Smooth muscle cell (in vitro differentiated cells): ENCODE measurements at regions not wholly inside any gene's neighbourhood (a gene's known extent, or its start where the extent isn't known, plus 50 kb on each side); places are given as distances from the start of the nearest gene placed in this dataset.
A peak's percentile ranks its signal among the peaks of the same experiment; 100 is the strongest.
"Not testable (repeated sequence)": the region's sequence is repeated elsewhere in the genome, so short reads cannot be mapped to it uniquely, and the experiment has no call there.

Experiments used
- DNase-seq: peaks from one replicate; lab custom pipeline; 2025; ENCODE audit not compliant: unreplicated experiment; lab: John Stamatoyannopoulos, UW
- H2AFZ ChIP-seq: fragments of 200-600 bp; sonication (generic); 2 replicates; pipeline ENCODE4 v1.6.0; 2016; ENCODE audit warnings: antibody characterized with exemption, low read depth, mild to moderate bottlenecking
- H3F3A ChIP-seq: fragments of 200-600 bp; sonication (generic); 2 replicates; pipeline ENCODE4 v1.6.0; 2017; ENCODE audit warnings: antibody characterized with exemption, low read depth
- H3K27ac ChIP-seq: fragments of 200-600 bp; sonication (generic); 2 replicates; pipeline ENCODE4 v1.5.1; 2016; ENCODE audit warnings: low read depth, mild to moderate bottlenecking
- H3K27me3 ChIP-seq: fragments of 200-600 bp; sonication (generic); 2 replicates; pipeline ENCODE4 v1.6.1; 2016; ENCODE audit warnings: low read depth, mild to moderate bottlenecking
- H3K36me3 ChIP-seq: fragments of 200-600 bp; sonication (generic); 2 replicates; pipeline ENCODE4 v1.5.1; 2016; ENCODE audit warnings: low read depth
- H3K4me1 ChIP-seq: fragments of 200-600 bp; sonication (generic); 2 replicates; pipeline ENCODE4 v1.5.1; 2016; ENCODE audit warnings: low read depth
- H3K4me2 ChIP-seq: fragments of 200-600 bp; sonication (generic); 2 replicates; pipeline ENCODE4 v1.6.0; 2016; ENCODE audit warnings: mild to moderate bottlenecking
- H3K4me3 ChIP-seq: fragments of 200-600 bp; sonication (generic); 2 replicates; pipeline ENCODE4 v1.5.1; 2016; ENCODE audit warnings: mild to moderate bottlenecking
- H3K79me2 ChIP-seq: fragments of 200-600 bp; sonication (generic); 2 replicates; pipeline ENCODE4 v1.6.0; 2016; ENCODE audit warnings: low read depth, mild to moderate bottlenecking
- H3K9ac ChIP-seq: fragments of 200-600 bp; sonication (generic); 2 replicates; pipeline ENCODE4 v1.6.0; 2016; ENCODE audit warnings: low read depth
- H3K9me3 ChIP-seq: fragments of 200-600 bp; sonication (generic); replicated peaks from 2 replicates; pipeline ENCODE4 v1.5.1; 2016; ENCODE audit warnings: low read depth
- H4K20me1 ChIP-seq: fragments of 200-600 bp; sonication (generic); 2 replicates; pipeline ENCODE4 v1.6.0; 2016; ENCODE audit warnings: low read depth
- CTCF ChIP-seq: fragments of 200-600 bp; sonication (generic); IDR thresholded peaks from 2 replicates; pipeline ENCODE4 v1.5.1; 2017; ENCODE audit warnings: borderline replicate concordance, mild to moderate bottlenecking, antibody characterized with exemption; ENCODE audit not compliant: insufficient read depth, poor library complexity, severe bottlenecking
- WGBS: methylation state at CpG from one replicate; pipeline ENCODE4 v1.1.7; 2016; ENCODE audit warnings: low lambda C conversion rate; 5-methylcytosine and 5-hydroxymethylcytosine counted together

GRCh38 chr2:52264911-52265310 is 1233.0 kb upstream of the NRXN1 start:
- no peak for TF ChIP-seq CTCF

GRCh38 chr2:52264488-52264887 is 1232.6 kb upstream of the NRXN1 start:
- Histone ChIP-seq H4K20me1 (no peaks in the 10 kb centered on the region), H3K4me1 (peaks cover 5% of the 10 kb centered on the region), H3K9me3 (no peaks in the 10 kb centered on the region), H3K36me3 (no peaks in the 10 kb centered on the region), H3F3A (no peaks in the 10 kb centered on the region), H3K4me3 (no peak overlapping the region), H3K4me2 (no peak overlapping the region), H2AFZ (peak overlapping the region; percentile 26), H3K27me3 (no peaks in the 10 kb centered on the region), H3K27ac (no peak overlapping the region), H3K9ac (no peak overlapping the region), H3K79me2 (no peaks in the 10 kb centered on the region)
- DNase-seq: no peak
- no peak for TF ChIP-seq CTCF
- WGBS: 81% methylated on average over 3 of the region's 3 CpGs

More at GRCh38 chr2:52264911-52265310, 1233.0 kb upstream of the NRXN1 start:
- 75% methylated on average over 2 of the region's 2 CpGs for WGBS
- Histone ChIP-seq H3K4me2 (no peak overlapping the region), H3K27ac (no peak overlapping the region), H3K79me2 (no peaks in the 10 kb centered on the region), H3K9ac (no peak overlapping the region), H3K9me3 (no peaks in the 10 kb centered on the region), H3K27me3 (no peaks in the 10 kb centered on the region), H3F3A (no peaks in the 10 kb centered on the region), H3K4me1 (peaks cover 5% of the 10 kb centered on the region), H2AFZ (peak overlapping the region; percentile 18), H3K36me3 (no peaks in the 10 kb centered on the region), H3K4me3 (no peak overlapping the region), H4K20me1 (no peaks in the 10 kb centered on the region)
- no peak for DNase-seq

GRCh38 chr2:52260904-52261303 is 1229.0 kb upstream of the NRXN1 start:
- Histone ChIP-seq H3K4me1 (peaks cover 5% of the 10 kb centered on the region), H3K4me3 (no peak overlapping the region), H3K9me3 (no peaks in the 10 kb centered on the region), H3K36me3 (no peaks in the 10 kb centered on the region), H3K27ac (no peak overlapping the region), H3K4me2 (peak overlapping the region; percentile 20), H3F3A (no peaks in the 10 kb centered on the region), H3K9ac (no peak overlapping the region), H2AFZ (peak overlapping the region; percentile 72), H4K20me1 (no peaks in the 10 kb centered on the region), H3K79me2 (no peaks in the 10 kb centered on the region), H3K27me3 (no peaks in the 10 kb centered on the region)
- 97% methylated on average over 1 of the region's 1 CpG for WGBS
- TF ChIP-seq CTCF: no peak
- no peak for DNase-seq

DNA sequence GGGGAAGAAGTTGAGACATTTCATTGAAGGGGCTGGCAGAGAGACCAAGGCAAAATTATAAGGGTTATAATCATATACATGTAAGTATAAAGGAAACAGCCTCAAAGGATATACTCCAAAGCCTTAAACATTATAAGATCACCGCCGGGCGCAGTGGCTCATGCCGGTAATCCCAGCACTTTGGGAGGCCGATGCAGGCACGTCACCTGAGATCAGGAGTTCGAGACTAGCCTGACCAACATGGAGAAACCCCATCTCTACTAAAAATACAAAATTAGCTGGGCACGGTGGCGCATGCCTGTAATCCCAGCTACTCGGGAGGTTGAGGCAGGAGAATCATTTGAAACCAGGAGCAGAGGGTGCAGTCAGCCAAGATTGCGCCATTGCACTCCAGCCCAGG is 1227.0 kb upstream of the NRXN1 start:
- H4K20me1 ChIP-seq, H3K4me3 ChIP-seq, H3K79me2 ChIP-seq, H3K27ac ChIP-seq, H3K36me3 ChIP-seq, H3K4me1 ChIP-seq, H3K9me3 ChIP-seq, H3K9ac ChIP-seq, DNase-seq, H3K4me2 ChIP-seq, H3F3A ChIP-seq, H3K27me3 ChIP-seq: not testable (repeated sequence)
- 96% methylated on average over 11 of the region's 11 CpGs for WGBS
- peak overlapping the region; percentile 14 for H2AFZ ChIP-seq
